Choroid plexus epithelial cell (primary cell): ENCODE measurements at regions not wholly inside any gene's neighbourhood (a gene's known extent, or its start where the extent isn't known, plus 50 kb on each side); places are given as distances from the start of the nearest gene placed in this dataset.
"Not testable (repeated sequence)": the region's sequence is repeated elsewhere in the genome, so short reads cannot be mapped to it uniquely, and the experiment has no call there.

ENCODE experiments used
- DNase-seq: peaks from one replicate; pipeline ENCODE4 v3.0.0-alpha.2; 2010; ENCODE audit warnings: low read depth
- H3K4me3 ChIP-seq: 2 replicates; pipeline ENCODE4 v1.5.1; 2011; ENCODE audit warnings: low read depth, mild to moderate bottlenecking, control low read depth, low read length, moderate library complexity
- CTCF ChIP-seq: conservative IDR thresholded peaks from 2 replicates; pipeline ENCODE4 v1.5.1; 2011; ENCODE audit warnings: low read depth, mild to moderate bottlenecking, control low read depth, inconsistent platforms, low read length, moderate library complexity

GRCh38 chr15:62253294-62253693, 88.2 kb upstream of the C2CD4B start:
- no peak for DNase-seq
- no peak overlapping the region for H3K4me3 ChIP-seq
- TF ChIP-seq CTCF: no peak

- TF ChIP-seq CTCF: peak; percentile 90
- H3K4me3 ChIP-seq: no peak overlapping the region
- DNase-seq: peak; percentile 71
These were observed 89.3 kb upstream of the C2CD4B start for GRCh38 chr15:62254137-62254934.

- not testable (repeated sequence) for H3K4me3 ChIP-seq, DNase-seq
These were observed 91.3 kb upstream of the C2CD4B start for GRCh38 chr15:62256430-62256829.

- no peak for DNase-seq
- TF ChIP-seq CTCF: no peak
- no peak overlapping the region for H3K4me3 ChIP-seq
These were observed 93.0 kb upstream of the C2CD4B start for GRCh38 chr15:62257996-62258521.

- no peak for TF ChIP-seq CTCF
- H3K4me3 ChIP-seq: no peak overlapping the region
- DNase-seq: no peak
These were observed 97.3 kb upstream of the C2CD4B start for GRCh38 chr15:62262305-62262941.

- H3K4me3 ChIP-seq: no peak overlapping the region
- TF ChIP-seq CTCF: no peak
- DNase-seq: no peak
These were observed 99.1 kb upstream of the C2CD4B start for GRCh38 chr15:62264196-62264595.

GRCh38 chr15:62269504-62269903, 104.4 kb upstream of the C2CD4B start:
- DNase-seq: peak; percentile 10
- H3K4me3 ChIP-seq: no peak overlapping the region
- TF ChIP-seq CTCF: no peak
